Upper lobe of left lung (tissue), 6 donors: ENCODE measurements at regions not wholly inside any gene's neighbourhood (a gene's known extent, or its start where the extent isn't known, plus 50 kb on each side); places are given as distances from the start of the nearest gene placed in this dataset.

Source experiments
- ATAC-seq, 2 donors: fragments of 200-7000 bp; cut with Tn5 transposase; one replicate each; pipeline ENCODE4 v1.9.1; 2022; ENCODE audit warnings: mild to moderate bottlenecking in 2 of 2, moderate library complexity in 2 of 2; ENCODE audit not compliant: low FRiP score in 2 of 2
- DNase-seq, 2 donors: peaks; one replicate each; pipeline ENCODE4 v3.0.0-alpha.2; 2019 to 2020
- H3K27ac ChIP-seq, 4 donors: fragments of 200-600 bp; sonication (generic); one replicate each; pipeline ENCODE4 v1.5.1; 2016 to 2019
- H3K27me3 ChIP-seq, 4 donors: fragments of 200-600 bp; sonication (generic); one replicate each; pipeline ENCODE4 v1.5.1; 2017 to 2019
- H3K36me3 ChIP-seq, 4 donors: fragments of 200-600 bp; sonication (generic); one replicate each; pipeline ENCODE4 v1.5.1; 2016 to 2019
- H3K4me1 ChIP-seq, 4 donors: fragments of 200-600 bp; sonication (generic); one replicate each; pipeline ENCODE4 v1.5.1; 2018 to 2019
- H3K4me3 ChIP-seq, 4 donors: fragments of 200-600 bp; sonication (generic); one replicate each; pipeline ENCODE4 v1.5.1; 2017 to 2019; ENCODE audit warnings: mild to moderate bottlenecking in 2 of 4, moderate library complexity in 1 of 4
- H3K9me3 ChIP-seq, 4 donors: fragments of 200-600 bp; sonication (generic); one replicate each; pipeline ENCODE4 v1.5.1; 2018 to 2019
- EP300 ChIP-seq, 4 donors: sonication (generic); formaldehyde crosslinking; IDR thresholded peaks; one replicate each; pipeline ENCODE4 v1.5.1; 2017; ENCODE audit warnings: antibody characterized with exemption in 4 of 4, control low read depth in 2 of 4
- POLR2A ChIP-seq, 4 donors: fragments of 450-650 bp; IDR thresholded peaks; one replicate each; pipeline ENCODE4 v1.5.1; 2016 to 2017; ENCODE audit warnings: antibody characterized with exemption in 4 of 4, mild to moderate bottlenecking in 2 of 4
- POLR2AphosphoS5 ChIP-seq, 2 donors: sonication (generic); formaldehyde crosslinking; IDR thresholded peaks; one replicate each; pipeline ENCODE4 v1.5.1; 2017; ENCODE audit warnings: antibody characterized with exemption in 2 of 2
- WGBS, 2 donors: methylation state at CpG; one replicate each; pipeline ENCODE4 v1.1.5; 2017 to 2018; 5-methylcytosine and 5-hydroxymethylcytosine counted together
- TF ChIP-seq, protein P1 (sequence below), 6 experiments: fragments of 450-650 bp in 4 of 6; fragments of 200-600 bp in 2 of 6; sonication (generic) in 2 of 6; IDR thresholded peaks; one replicate each; pipeline ENCODE4 v1.5.1; 2016 to 2019; ENCODE audit warnings: antibody characterized with exemption in 6 of 6
- donor health status: DM: no; HTN: no; CAD: no; lungs with moderate emphysema.
- donor health status: DM: no; HTN: yes; CAD: no; lungs with severe emphysema.

DNA sequence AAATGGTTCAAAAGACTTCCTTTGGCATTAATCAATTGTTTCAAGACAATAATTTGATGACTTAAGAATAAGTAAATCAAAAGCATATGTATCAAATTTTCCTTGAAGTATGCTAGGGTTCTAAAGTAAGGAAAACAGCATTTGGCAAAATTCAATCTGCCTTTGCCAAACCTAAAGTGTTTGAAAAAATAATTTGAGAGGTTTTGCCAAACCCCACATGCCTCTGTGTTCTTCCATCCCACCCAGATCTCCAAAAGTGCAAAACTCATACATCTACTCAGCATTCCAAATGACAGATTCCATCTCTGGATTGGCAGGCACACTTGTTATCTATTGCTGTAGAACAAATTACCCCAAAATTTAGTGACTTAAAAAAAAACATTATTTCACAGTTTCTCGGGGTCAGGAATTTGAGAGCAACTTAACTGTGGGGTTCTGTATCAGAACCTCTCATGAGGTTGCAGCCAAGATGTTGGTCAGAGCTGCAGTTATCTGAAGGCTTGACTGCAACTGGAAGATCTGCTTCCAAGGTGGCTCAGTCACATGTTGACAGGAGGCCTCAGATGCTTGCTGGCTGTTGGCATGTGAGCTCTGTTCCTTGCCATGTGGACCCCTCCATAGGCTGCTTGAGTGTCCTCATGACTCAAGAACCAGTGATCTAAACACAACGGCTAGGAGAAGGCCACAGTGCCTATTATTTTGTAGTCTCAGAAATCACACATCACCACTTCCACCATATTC, 100.6 kb upstream of the ARHGAP42 start:
- Histone ChIP-seq H3K36me3 (no peaks in the 10 kb centered on the region), H3K9me3 (no peaks in the 10 kb centered on the region), H3K27me3 (no peaks in the 10 kb centered on the region), H3K4me1 (no peaks in the 10 kb centered on the region), H3K4me3 (no peak overlapping the region), H3K27ac (no peak overlapping the region)
- TF ChIP-seq, protein P1, sequence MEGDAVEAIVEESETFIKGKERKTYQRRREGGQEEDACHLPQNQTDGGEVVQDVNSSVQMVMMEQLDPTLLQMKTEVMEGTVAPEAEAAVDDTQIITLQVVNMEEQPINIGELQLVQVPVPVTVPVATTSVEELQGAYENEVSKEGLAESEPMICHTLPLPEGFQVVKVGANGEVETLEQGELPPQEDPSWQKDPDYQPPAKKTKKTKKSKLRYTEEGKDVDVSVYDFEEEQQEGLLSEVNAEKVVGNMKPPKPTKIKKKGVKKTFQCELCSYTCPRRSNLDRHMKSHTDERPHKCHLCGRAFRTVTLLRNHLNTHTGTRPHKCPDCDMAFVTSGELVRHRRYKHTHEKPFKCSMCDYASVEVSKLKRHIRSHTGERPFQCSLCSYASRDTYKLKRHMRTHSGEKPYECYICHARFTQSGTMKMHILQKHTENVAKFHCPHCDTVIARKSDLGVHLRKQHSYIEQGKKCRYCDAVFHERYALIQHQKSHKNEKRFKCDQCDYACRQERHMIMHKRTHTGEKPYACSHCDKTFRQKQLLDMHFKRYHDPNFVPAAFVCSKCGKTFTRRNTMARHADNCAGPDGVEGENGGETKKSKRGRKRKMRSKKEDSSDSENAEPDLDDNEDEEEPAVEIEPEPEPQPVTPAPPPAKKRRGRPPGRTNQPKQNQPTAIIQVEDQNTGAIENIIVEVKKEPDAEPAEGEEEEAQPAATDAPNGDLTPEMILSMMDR (IDR thresholded peaks at IDR 0.05): no peak
- TF ChIP-seq EP300 (IDR thresholded peaks at IDR 0.05) (no peak), POLR2A (IDR thresholded peaks at IDR 0.05) (no peak), POLR2AphosphoS5 (IDR thresholded peaks at IDR 0.05) (no peak)
- DNase-seq (no peak), ATAC-seq (no peak)
- WGBS, 2 donors: 77 to 94% methylated on average over 2 of the region's 2 CpGs

DNA sequence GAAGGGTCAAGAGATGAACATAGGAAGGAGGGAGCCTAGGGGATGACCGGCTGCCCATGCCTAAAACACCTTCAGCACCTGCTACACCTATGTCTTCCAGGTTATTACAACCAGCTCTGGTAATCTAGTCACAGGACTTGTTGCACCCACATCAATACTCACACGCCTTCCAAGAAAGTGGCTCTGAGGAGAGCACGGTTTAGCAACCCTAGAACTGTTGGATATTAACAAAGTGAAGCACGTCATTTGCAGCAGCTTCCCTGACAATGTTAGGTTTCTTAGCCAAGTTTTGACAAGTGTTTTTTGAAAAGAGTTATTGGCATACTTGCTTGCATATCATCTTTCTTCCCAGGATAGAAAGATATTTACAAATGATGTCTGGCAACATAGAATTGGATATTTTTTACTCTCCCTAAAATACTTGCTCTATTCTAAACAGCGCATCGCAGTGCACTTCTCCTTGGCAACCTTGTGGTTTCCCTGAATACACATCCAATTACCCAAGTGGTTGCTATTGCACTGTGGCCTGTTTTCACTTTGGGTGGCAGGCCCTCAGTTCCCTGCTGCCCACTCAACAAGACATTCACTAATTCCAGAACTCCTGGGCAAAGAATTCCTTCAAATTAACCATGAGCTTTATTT, 94.3 kb upstream of the ARHGAP42 start:
- TF ChIP-seq POLR2AphosphoS5 (IDR thresholded peaks at IDR 0.05) (no peak), EP300 (IDR thresholded peaks at IDR 0.05) (no peak), POLR2A (IDR thresholded peaks at IDR 0.05) (no peak)
- TF ChIP-seq, protein P1 (IDR thresholded peaks at IDR 0.05): no peak
- Histone ChIP-seq H3K36me3 (no peaks in the 10 kb centered on the region), H3K27ac (no peak overlapping the region), H3K27me3 (no peaks in the 10 kb centered on the region), H3K4me3 (no peak overlapping the region), H3K9me3 (no peaks in the 10 kb centered on the region), H3K4me1 (no peaks in the 10 kb centered on the region)
- WGBS, 2 donors: 59 to 73% methylated on average over 6 of the region's 6 CpGs
- no peak for ATAC-seq
- DNase-seq: no peak

DNA sequence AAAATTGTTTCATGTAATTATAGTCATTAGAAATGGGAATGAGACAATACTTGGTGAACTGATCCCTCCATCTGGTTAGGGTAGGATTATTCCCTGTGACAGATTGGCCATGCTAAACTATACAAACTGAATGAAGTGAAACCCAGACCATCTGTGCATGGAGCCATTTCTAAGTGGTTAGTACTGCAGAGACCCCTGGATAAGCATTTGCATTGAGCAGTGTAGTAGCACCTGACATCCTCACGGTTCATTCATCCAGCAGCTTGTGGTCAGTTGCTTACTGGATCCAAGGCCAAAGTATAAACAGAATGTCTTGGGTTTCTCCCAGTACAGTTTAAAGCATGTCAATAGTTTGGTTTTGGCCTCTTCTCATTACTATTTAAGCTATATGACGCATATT, 93.8 kb upstream of the ARHGAP42 start:
- DNase-seq: no peak
- WGBS, 2 donors: 75 to 91% methylated on average over 2 of the region's 2 CpGs

DNA sequence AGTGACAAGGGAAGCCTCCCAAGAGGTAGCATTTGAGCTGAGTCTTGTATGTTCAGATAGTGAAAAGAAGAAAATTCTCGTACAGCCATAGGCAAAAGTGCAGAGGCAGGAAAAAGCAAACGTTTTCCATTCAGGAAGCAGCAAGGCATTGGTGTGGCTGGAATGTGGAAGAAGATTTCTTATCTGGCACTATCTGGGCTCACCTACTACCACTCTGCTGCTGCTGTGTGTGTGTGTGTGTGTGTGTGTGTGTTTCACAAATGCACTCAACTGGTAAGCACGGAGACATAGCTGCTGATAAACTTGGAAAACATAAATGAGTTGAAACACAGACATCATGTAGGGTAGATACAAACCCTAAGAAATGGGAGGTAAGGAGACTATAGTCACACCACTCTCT, 92.8 kb upstream of the ARHGAP42 start:
- no peak for TF ChIP-seq EP300 (IDR thresholded peaks at IDR 0.05)
- TF ChIP-seq, protein P1 (IDR thresholded peaks at IDR 0.05): no peak
- TF ChIP-seq POLR2A (IDR thresholded peaks at IDR 0.05): no peak
- no peak for TF ChIP-seq POLR2AphosphoS5 (IDR thresholded peaks at IDR 0.05)
- DNase-seq: no peak
- Histone ChIP-seq H3K9me3 (no peaks in the 10 kb centered on the region), H3K27ac (no peak overlapping the region), H3K36me3 (no peaks in the 10 kb centered on the region), H3K4me3 (no peak overlapping the region), H3K4me1 (no peaks in the 10 kb centered on the region), H3K27me3 (no peaks in the 10 kb centered on the region)
- ATAC-seq: no peak
- WGBS, 2 donors: 41 to 46% methylated on average over 3 of the region's 3 CpGs

More for the DNA sequence above, 93.8 kb upstream of the ARHGAP42 start:
- Histone ChIP-seq H3K9me3 (no peaks in the 10 kb centered on the region), H3K4me3 (no peak overlapping the region), H3K36me3 (no peaks in the 10 kb centered on the region), H3K27me3 (no peaks in the 10 kb centered on the region), H3K27ac (no peak overlapping the region), H3K4me1 (no peaks in the 10 kb centered on the region)
- no peak for ATAC-seq
- TF ChIP-seq EP300 (IDR thresholded peaks at IDR 0.05) (no peak), POLR2AphosphoS5 (IDR thresholded peaks at IDR 0.05) (no peak), POLR2A (IDR thresholded peaks at IDR 0.05) (no peak)
- TF ChIP-seq, protein P1 (IDR thresholded peaks at IDR 0.05): no peak
